HUES6 (cell line): ENCODE measurements at regions not wholly inside any gene's neighbourhood (a gene's known extent, or its start where the extent isn't known, plus 50 kb on each side); places are given as distances from the start of the nearest gene placed in this dataset.
"Not testable (repeated sequence)": the region's sequence is repeated elsewhere in the genome, so short reads cannot be mapped to it uniquely, and the experiment has no call there.

Experiments
- H3K27ac ChIP-seq: 2 replicates; pipeline ENCODE4 v1.7.0; 2013; ENCODE audit warnings: low read depth, mild to moderate bottlenecking, low read length, inconsistent platforms
- H3K27me3 ChIP-seq: 2 replicates; pipeline ENCODE4 v1.6.1; 2013; ENCODE audit warnings: low read length; ENCODE audit not compliant: control insufficient read depth, insufficient read depth
- H3K36me3 ChIP-seq: 2 replicates; pipeline ENCODE4 v1.6.1; 2013; ENCODE audit warnings: low read length; ENCODE audit not compliant: control insufficient read depth, insufficient read depth
- H3K4me1 ChIP-seq: 2 replicates; pipeline ENCODE4 v1.6.1; 2013; ENCODE audit warnings: low read length; ENCODE audit not compliant: control insufficient read depth, insufficient read depth
- H3K4me3 ChIP-seq: 2 replicates; pipeline ENCODE4 v1.5.1; 2013; ENCODE audit warnings: low read depth, low read length
- H3K9ac ChIP-seq: one replicate; pipeline ENCODE4 v1.6.1; 2013; ENCODE audit warnings: mild to moderate bottlenecking, low read length
- H3K9me3 ChIP-seq: 2 replicates; pipeline ENCODE4 v1.6.1; 2013; ENCODE audit warnings: low read depth, low read length; ENCODE audit not compliant: control insufficient read depth, insufficient read depth

DNA sequence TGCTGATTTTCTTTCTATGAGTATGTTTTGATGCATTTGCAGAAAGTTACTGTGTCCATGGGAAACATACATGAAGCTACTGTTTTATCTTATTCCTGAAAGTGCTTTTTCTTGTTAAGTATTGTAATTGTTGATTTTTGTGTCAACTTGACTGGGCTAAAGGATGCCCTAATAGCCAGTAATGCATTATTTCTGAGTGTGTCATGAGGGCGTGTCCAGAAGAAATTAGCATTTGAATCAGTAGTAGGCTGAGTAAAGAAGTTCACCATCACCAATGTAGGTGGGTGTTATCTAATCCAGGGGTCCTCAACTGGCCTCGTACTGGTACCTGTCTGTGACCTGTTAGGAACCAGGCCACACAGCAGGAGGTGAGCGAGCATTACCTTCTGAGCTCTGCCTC, 760.2 kb downstream of the PLA2G4A start:
- H3K9me3 ChIP-seq = no peaks in the 10 kb centered on the region
- no peaks in the 10 kb centered on the region for H3K36me3 ChIP-seq
- H3K27me3 ChIP-seq = no peaks in the 10 kb centered on the region
- 0 out of 2 replicates have a peak, but pooled peaks cover 3% of the 10 kb centered on the region for H3K4me1 ChIP-seq
- no peak overlapping the region for H3K9ac ChIP-seq
- no peak overlapping the region for H3K4me3 ChIP-seq
- no peak overlapping the region for H3K27ac ChIP-seq

DNA sequence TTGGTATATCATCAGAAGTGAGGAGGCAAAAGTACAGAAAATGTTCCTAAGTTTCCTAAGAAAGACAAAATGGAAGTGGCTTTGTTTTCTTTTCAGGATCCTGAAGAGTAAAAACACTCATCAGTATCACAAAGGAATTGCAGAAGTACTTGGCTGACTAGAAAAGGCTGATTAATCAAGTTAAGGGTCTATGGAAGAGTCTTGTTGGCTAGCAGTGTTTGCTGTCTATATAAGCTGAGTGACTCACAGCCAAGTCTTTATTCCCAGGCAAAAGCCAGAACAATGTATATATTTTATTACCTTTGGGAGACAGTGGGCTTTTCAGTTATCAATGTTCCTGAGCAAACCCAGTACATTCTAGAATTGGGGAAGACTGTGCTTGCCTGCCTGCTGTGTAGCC, 777.0 kb downstream of the PLA2G4A start:
- no peak overlapping the region for H3K27ac ChIP-seq
- no peaks in the 10 kb centered on the region for H3K27me3 ChIP-seq
- H3K36me3 ChIP-seq = no peaks in the 10 kb centered on the region
- H3K4me1 ChIP-seq = peaks cover 6% of the 10 kb centered on the region; the same call in 1 of the 2 replicates
- H3K9me3 ChIP-seq = peaks cover 9% of the 10 kb centered on the region; the same call in 1 of the 2 replicates
- H3K4me3 ChIP-seq = no peak overlapping the region
- H3K9ac ChIP-seq = no peak overlapping the region

DNA sequence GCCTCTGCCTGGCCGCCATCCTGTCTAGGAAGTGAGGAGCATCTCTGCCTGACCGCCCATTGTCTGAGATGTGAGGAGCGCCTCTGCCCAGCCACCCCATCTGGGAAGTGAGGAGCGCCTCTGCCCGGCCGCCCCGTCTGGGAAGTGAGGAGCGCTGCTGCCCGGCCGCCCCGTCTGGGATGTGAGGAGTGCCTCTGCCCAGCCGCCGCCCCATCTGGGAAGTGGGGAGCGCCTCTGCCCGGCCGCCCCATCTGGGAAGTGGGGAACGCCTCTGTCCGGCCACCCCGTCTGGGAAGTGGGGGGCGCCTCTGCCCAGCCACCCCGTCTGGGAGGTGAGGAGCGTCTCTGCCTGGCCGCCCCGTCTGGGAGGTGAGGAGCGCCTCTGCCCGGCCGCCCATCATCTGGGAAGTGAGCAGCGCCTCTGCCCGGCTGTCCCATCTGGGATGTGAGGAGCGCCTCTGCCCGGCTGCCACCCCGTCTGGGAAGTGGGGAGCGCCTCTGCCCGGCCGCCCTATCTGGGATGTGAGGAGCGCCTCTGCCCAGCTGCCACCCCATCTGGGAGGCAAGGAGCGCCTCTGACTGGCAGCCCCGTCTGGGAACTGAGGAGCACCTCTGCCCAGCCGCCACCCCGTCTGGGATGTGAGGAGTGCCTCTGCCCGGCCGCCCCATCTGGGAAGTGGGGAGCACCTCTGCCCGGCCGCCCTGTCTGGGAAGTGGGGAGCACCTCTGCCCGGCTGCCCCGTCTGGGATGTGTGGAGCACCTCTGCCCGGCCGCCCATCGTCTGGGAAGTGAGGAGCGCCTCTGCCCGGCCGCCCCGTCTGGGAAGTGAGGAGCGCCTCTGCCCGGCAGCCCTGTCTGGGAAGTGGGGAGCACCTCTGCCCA, 787.3 kb downstream of the PLA2G4A start:
- not testable (repeated sequence) for H3K36me3 ChIP-seq, H3K27ac ChIP-seq, H3K27me3 ChIP-seq, H3K9ac ChIP-seq, H3K4me3 ChIP-seq, H3K4me1 ChIP-seq
- H3K9me3 ChIP-seq = peaks cover 39% of the 10 kb centered on the region

DNA sequence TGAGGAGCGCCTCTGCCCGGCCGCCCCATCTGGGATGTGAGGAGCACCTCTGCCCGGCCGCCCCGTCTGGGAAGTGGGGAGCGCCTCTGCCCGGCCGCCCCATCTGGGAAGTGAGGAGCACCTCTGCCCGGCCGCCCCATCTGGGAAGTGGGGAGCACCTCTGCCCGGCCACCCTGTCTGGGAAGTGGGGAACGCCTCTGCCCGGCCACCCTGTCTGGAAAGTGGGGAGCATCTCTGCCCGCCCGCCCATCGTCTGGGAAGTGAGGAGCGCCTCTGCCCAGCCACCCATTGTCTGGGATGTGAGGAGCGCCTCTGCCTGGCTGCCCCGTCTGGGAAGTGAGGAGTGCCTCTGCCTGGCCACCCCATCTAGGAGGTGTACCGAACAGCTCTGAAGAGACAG, 788.1 kb downstream of the PLA2G4A start:
- not testable (repeated sequence) for H3K27me3 ChIP-seq, H3K36me3 ChIP-seq, H3K27ac ChIP-seq, H3K4me3 ChIP-seq, H3K9ac ChIP-seq, H3K4me1 ChIP-seq
- H3K9me3 ChIP-seq = peaks cover 39% of the 10 kb centered on the region

GRCh38 chr1:187617776-187618175, 789.0 kb downstream of the PLA2G4A start:
- no peaks in the 10 kb centered on the region; the same call in 1 of the 2 replicates for H3K36me3 ChIP-seq
- H3K9me3 ChIP-seq = peaks cover 35% of the 10 kb centered on the region
- H3K9ac ChIP-seq = no peak overlapping the region
- no peak overlapping the region for H3K27ac ChIP-seq
- no peaks in the 10 kb centered on the region for H3K27me3 ChIP-seq
- H3K4me3 ChIP-seq = no peak overlapping the region
- H3K4me1 ChIP-seq = no peaks in the 10 kb centered on the region

DNA sequence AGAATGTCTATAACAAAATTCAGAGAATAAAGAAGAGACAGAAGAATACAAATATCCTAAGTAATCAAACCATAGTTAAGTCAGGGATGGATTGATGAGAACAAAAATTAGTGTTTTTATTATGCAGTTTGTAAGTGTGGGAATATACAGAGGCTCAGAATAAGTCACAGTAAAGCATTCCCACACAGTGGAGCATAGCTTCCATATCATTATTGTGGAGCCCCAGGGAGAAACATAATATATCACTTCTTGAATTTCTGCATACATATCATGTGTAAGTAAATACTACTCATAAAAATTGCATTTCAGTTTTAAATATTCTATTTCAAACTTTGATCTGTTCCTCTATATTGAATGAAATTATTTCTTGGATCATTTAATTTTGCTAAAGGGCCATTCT, 790.4 kb downstream of the PLA2G4A start:
- Histone ChIP-seq H3K9ac (no peak overlapping the region), H3K4me3 (no peak overlapping the region), H3K27ac (no peak overlapping the region), H3K9me3 (peaks cover 31% of the 10 kb centered on the region), H3K36me3 (no peaks in the 10 kb centered on the region; the same call in 1 of the 2 replicates), H3K27me3 (no peaks in the 10 kb centered on the region), H3K4me1 (peaks cover 7% of the 10 kb centered on the region; the same call in 1 of the 2 replicates)

- Histone ChIP-seq H3K27ac (no peak overlapping the region), H3K9me3 (peaks cover 13% of the 10 kb centered on the region), H3K9ac (no peak overlapping the region), H3K4me1 (peaks cover 28% of the 10 kb centered on the region), H3K27me3 (no peaks in the 10 kb centered on the region), H3K4me3 (no peak overlapping the region), H3K36me3 (no peaks in the 10 kb centered on the region; the same call in 1 of the 2 replicates)
Measured at GRCh38 chr1:187621951-187622350, 793.2 kb downstream of the PLA2G4A start.

DNA sequence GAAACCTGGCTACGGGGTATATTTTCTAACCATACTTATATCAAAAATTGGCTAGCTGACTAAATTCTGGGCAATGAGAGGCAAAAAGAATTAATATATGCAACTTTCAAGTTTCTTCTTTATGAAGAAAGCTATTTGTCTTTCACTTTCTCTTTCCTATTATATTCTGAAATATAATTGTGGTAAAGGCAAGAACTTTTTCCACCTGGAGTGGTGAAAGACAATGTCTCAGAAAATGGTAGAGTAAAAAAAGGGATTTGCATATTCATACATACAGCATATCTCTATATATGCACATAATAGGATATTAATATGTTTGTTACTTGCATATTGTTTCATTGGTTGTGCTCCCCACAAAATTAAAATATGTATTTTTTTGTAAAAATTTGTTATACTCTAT, 793.8 kb downstream of the PLA2G4A start:
- Histone ChIP-seq H3K27me3 (no peaks in the 10 kb centered on the region), H3K36me3 (no peaks in the 10 kb centered on the region; the same call in 1 of the 2 replicates), H3K4me3 (no peak overlapping the region), H3K27ac (no peak overlapping the region), H3K4me1 (peaks cover 28% of the 10 kb centered on the region), H3K9ac (no peak overlapping the region), H3K9me3 (peaks cover 11% of the 10 kb centered on the region)

GRCh38 chr1:187624812-187625545, 796.2 kb downstream of the PLA2G4A start:
- Histone ChIP-seq H3K9me3 (peaks cover 6% of the 10 kb centered on the region; the same call in 1 of the 2 replicates), H3K36me3 (no peaks in the 10 kb centered on the region), H3K9ac (peak overlapping the region; percentile 24), H3K27me3 (no peaks in the 10 kb centered on the region), H3K4me1 (peaks cover 28% of the 10 kb centered on the region), H3K4me3 (peak overlapping the region; percentile 32; the same call in 1 of the 2 replicates), H3K27ac (peak overlapping the region; percentile 92)

- Histone ChIP-seq H3K9ac (no peak overlapping the region), H3K4me3 (no peak overlapping the region), H3K4me1 (peaks cover 28% of the 10 kb centered on the region), H3K9me3 (peaks cover 16% of the 10 kb centered on the region), H3K36me3 (no peaks in the 10 kb centered on the region), H3K27me3 (no peaks in the 10 kb centered on the region), H3K27ac (peak overlapping the region; percentile 92; the same call in 1 of the 2 replicates)
Measured at GRCh38 chr1:187626056-187626455, 797.3 kb downstream of the PLA2G4A start.

- no peaks in the 10 kb centered on the region for H3K27me3 ChIP-seq
- no peak overlapping the region for H3K27ac ChIP-seq
- no peak overlapping the region for H3K4me3 ChIP-seq
- no peaks in the 10 kb centered on the region for H3K36me3 ChIP-seq
- H3K4me1 ChIP-seq = peaks cover 28% of the 10 kb centered on the region
- peaks cover 28% of the 10 kb centered on the region for H3K9me3 ChIP-seq
- H3K9ac ChIP-seq = no peak overlapping the region
Measured at GRCh38 chr1:187627516-187627915, 798.8 kb downstream of the PLA2G4A start.
